BJ (cell line): ENCODE measurements at regions not wholly inside any gene's neighbourhood (a gene's known extent, or its start where the extent isn't known, plus 50 kb on each side); places are given as distances from the start of the nearest gene placed in this dataset.

ENCODE experiments used
- CTCF ChIA-PET: fragments of 350-600 bp; formaldehyde crosslinking; extraction: SDS; loops from one replicate; lab custom pipeline; 2021; ENCODE audit warnings: antibody characterized with exemption, inconsistent platforms; lab: Yijun Ruan, JAX
- POLR2A ChIA-PET: fragments of 300-600 bp; sonication (Branson Sonifier 250); formaldehyde crosslinking; extraction: SDS; loops from one replicate; lab custom pipeline; 2021; ENCODE audit warnings: antibody characterized with exemption; lab: Charles Lee
- DNase-seq: peaks from one replicate; pipeline ENCODE4 v3.0.0-alpha.2; 2011; ENCODE audit warnings: low read depth
- H3K27me3 ChIP-seq: 2 replicates; pipeline ENCODE4 v1.6.0; 2011; ENCODE audit warnings: low read length; ENCODE audit not compliant: control insufficient read depth, insufficient read depth
- H3K36me3 ChIP-seq: 2 replicates; pipeline ENCODE4 v1.5.1; 2011; ENCODE audit warnings: low read length; ENCODE audit not compliant: control insufficient read depth, insufficient read depth
- H3K4me3 ChIP-seq: 2 replicates; pipeline ENCODE4 v1.5.1; 2011; ENCODE audit warnings: low read depth, mild to moderate bottlenecking, control low read depth, low read length
- CTCF ChIP-seq: IDR thresholded peaks from 2 replicates; pipeline ENCODE4 v1.5.1; 2011; ENCODE audit warnings: low read depth, mild to moderate bottlenecking, control low read depth, inconsistent platforms, low read length, moderate library complexity; ENCODE audit not compliant: insufficient read depth

- no peaks in the 10 kb centered on the region for H3K36me3 ChIP-seq
- DNase-seq = no peak
- ChIA-PET CTCF (interaction anchor here (0.7 to 1.9 kb wide), 2 partner anchors 14 to 325 kb away, joined by 3 to 7 read pairs; no protein-coding TSS in a partner anchor), POLR2A (no interaction called here)
- TF ChIP-seq CTCF = no peak
- H3K27me3 ChIP-seq = no peaks in the 10 kb centered on the region
- H3K4me3 ChIP-seq = no peak overlapping the region
These were observed 78.6 kb upstream of the BOD1L1 start for GRCh38 chr4:13706120-13706519.

- Histone ChIP-seq H3K36me3 (no peaks in the 10 kb centered on the region), H3K4me3 (no peak overlapping the region), H3K27me3 (no peaks in the 10 kb centered on the region)
- POLR2A ChIA-PET = no interaction called here
- CTCF ChIA-PET = interaction anchor here (0.7 to 1.9 kb wide), 2 partner anchors 14 to 324 kb away, joined by 3 to 7 read pairs; no protein-coding TSS in a partner anchor
- no peak for DNase-seq
- TF ChIP-seq CTCF = no peak
These were observed 79.2 kb upstream of the BOD1L1 start for GRCh38 chr4:13706716-13707115.

GRCh38 chr4:13710246-13710885, 82.8 kb upstream of the BOD1L1 start:
- no peak for DNase-seq
- Histone ChIP-seq H3K36me3 (no peaks in the 10 kb centered on the region), H3K4me3 (no peak overlapping the region), H3K27me3 (peaks cover under 1% of the 10 kb centered on the region)
- CTCF ChIA-PET = no interaction called here
- POLR2A ChIA-PET = no interaction called here
- TF ChIP-seq CTCF = no peak

- POLR2A ChIA-PET = no interaction called here
- no peaks in the 10 kb centered on the region for H3K36me3 ChIP-seq
- DNase-seq = no peak
- no peak overlapping the region for H3K4me3 ChIP-seq
- CTCF ChIA-PET = no interaction called here
- H3K27me3 ChIP-seq = peaks cover 2% of the 10 kb centered on the region
- no peak for TF ChIP-seq CTCF
These were observed 83.8 kb upstream of the BOD1L1 start for GRCh38 chr4:13711233-13711785.

- peaks cover 1% of the 10 kb centered on the region for H3K27me3 ChIP-seq
- CTCF ChIA-PET = no interaction called here
- no peaks in the 10 kb centered on the region for H3K36me3 ChIP-seq
- POLR2A ChIA-PET = no interaction called here
- no peak for TF ChIP-seq CTCF
- no peak for DNase-seq
- no peak overlapping the region for H3K4me3 ChIP-seq
These were observed 94.4 kb upstream of the BOD1L1 start for GRCh38 chr4:13721894-13722293.
